MCF 10A (cell line): ENCODE measurements at regions not wholly inside any gene's neighbourhood (a gene's known extent, or its start where the extent isn't known, plus 50 kb on each side); places are given as distances from the start of the nearest gene placed in this dataset.
A peak's percentile ranks its signal among the peaks of the same experiment; 100 is the strongest.

Experiments used
- BruUV-seq: library from RNA; stranded (reverse); fragments of 400-500 nt; replicated peaks from 2 replicates; lab custom pipeline; 2021; lab: Mats Ljungman, UMichigan
- CTCF ChIA-PET: fragments of 300-600 bp; sonication (Branson Sonifier 250); formaldehyde crosslinking; extraction: SDS; loops from one replicate; lab custom pipeline; 2021; ENCODE audit warnings: antibody characterized with exemption, inconsistent platforms; lab: Yijun Ruan, JAX
- POLR2A ChIA-PET: fragments of 300-600, 350-650 bp; sonication (Branson Sonifier 250); formaldehyde crosslinking; extraction: SDS; loops from one replicate; lab custom pipeline; 2020; ENCODE audit warnings: antibody characterized with exemption, inconsistent platforms; lab: Yijun Ruan, JAX
- DNase-seq: peaks from one replicate; pipeline ENCODE4 v3.0.0-alpha.2; 2018; ENCODE audit not compliant: unreplicated experiment
- H3K27ac Mint-ChIP-seq: one replicate; pipeline ENCODE4 v1.8.0; 2022; ENCODE audit warnings: mild to moderate bottlenecking, low read depth, mixed read lengths; ENCODE audit not compliant: unreplicated experiment
- H3K27me3 Mint-ChIP-seq: one replicate; pipeline ENCODE4 v1.8.0; 2022; ENCODE audit warnings: mixed read lengths; ENCODE audit not compliant: insufficient read depth, unreplicated experiment
- H3K36me3 Mint-ChIP-seq: one replicate; pipeline ENCODE4 v1.8.0; 2022; ENCODE audit warnings: mild to moderate bottlenecking, moderate library complexity, mixed read lengths; ENCODE audit not compliant: insufficient read depth, unreplicated experiment
- H3K4me1 Mint-ChIP-seq: one replicate; pipeline ENCODE4 v1.8.0; 2022; ENCODE audit warnings: mixed read lengths; ENCODE audit not compliant: insufficient read depth, unreplicated experiment
- H3K4me3 Mint-ChIP-seq: one replicate; pipeline ENCODE4 v1.8.0; 2022; ENCODE audit warnings: mild to moderate bottlenecking, moderate library complexity, mixed read lengths; ENCODE audit not compliant: unreplicated experiment
- H3K9me3 Mint-ChIP-seq: one replicate; pipeline ENCODE4 v1.8.0; 2022; ENCODE audit warnings: mixed read lengths; ENCODE audit not compliant: unreplicated experiment
- CTCF ChIP-seq: fragments of 200-600 bp; IDR thresholded peaks from one replicate; pipeline ENCODE4 v1.8.0; 2022; ENCODE audit warnings: antibody characterized with exemption, mild to moderate bottlenecking; ENCODE audit not compliant: unreplicated experiment
- intact Hi-C: fragments of 100-400 bp; cut with micrococcal nuclease; formaldehyde crosslinking; loops from 2 replicates; pipeline ENCODE4 v1.14.1; 2022

DNA sequence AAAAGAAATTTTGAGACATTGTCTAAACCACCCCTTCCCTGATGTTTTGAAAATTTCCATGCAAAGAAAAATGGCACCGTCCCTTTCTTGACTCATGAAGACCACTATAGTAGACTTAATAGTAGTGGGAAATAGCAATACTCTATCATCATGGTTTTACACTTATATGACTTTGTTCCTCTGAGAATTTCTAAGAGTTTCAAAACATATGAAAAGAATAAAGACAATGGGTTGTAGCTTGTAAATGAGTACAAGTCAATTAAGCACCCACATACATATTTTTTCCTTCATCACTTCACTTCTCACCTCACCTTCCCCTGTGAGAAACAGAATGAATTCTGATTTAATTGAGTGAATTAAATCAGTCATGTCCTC is 151.7 kb downstream of the LYPLAL1 start:
- Mint-ChIP-seq H3K36me3 (no peaks in the 10 kb centered on the region), H3K9me3 (peaks cover 11% of the 10 kb centered on the region), H3K4me1 (peaks cover 16% of the 10 kb centered on the region), H3K27ac (no peak overlapping the region), H3K4me3 (no peak overlapping the region), H3K27me3 (peaks cover 100% of the 10 kb centered on the region)
- no peak for TF ChIP-seq CTCF
- no TSS peak for BruUV-seq
- ChIA-PET POLR2A (interaction anchor here (0.6 to 2.0 kb wide), 9 partner anchors 10 to 1029 kb away, joined by 3 to 12 read pairs (median 3); partner anchors contain the start of gene LYPLAL1), CTCF (interaction anchor here (0.6 to 2.8 kb wide), 3 partner anchors 61 to 1079 kb away, joined by 3 to 19 read pairs (median 5); no protein-coding TSS in a partner anchor)
- intact Hi-C loops: loop anchor here (5.0 to 10.0 kb wide), 2 partner anchors 238 to 981 kb away; partner anchors contain the start of gene TGFB2
- no peak for DNase-seq

DNA sequence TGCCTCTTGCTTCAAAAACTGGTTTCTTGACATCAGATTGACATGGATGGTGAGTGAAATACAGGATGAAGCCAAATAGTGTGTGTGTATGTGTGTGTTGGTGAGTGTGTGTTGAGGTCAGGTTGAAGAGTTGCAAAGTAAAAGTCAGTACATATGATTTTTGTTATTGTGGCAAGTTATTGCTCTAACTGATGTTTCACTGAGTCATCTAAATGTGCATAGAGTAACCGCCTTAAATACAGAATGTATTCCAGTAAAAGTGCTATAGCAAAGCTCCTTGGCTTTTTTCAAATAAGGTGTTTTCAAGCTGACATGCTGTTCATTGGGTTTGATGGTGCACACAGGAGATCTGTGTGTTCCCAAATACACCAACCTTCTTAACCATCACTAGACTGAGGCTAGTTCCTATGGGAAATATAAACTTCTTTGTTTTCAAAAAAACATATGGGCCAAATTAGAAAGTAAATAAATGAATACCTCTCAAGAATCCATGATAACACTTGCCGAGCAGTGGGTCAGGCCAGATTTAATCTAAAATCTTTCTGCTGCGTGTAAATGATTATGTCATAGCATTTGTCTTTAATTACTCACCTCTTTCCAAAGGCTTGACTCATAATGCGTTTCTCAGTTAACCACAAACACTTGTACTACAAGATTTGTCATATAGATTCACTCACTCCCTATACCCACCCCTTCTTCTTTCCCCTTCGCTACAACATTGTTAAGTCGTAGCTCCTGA is 151.1 kb downstream of the LYPLAL1 start:
- no peak overlapping the region for H3K27ac Mint-ChIP-seq
- POLR2A ChIA-PET: interaction anchor here (0.6 to 2.0 kb wide), 12 partner anchors 10 to 1029 kb away, joined by 3 to 12 read pairs (median 3); partner anchors contain the start of gene LYPLAL1
- H3K36me3 Mint-ChIP-seq: no peaks in the 10 kb centered on the region
- BruUV-seq: no TSS peak
- peaks cover 16% of the 10 kb centered on the region for H3K4me1 Mint-ChIP-seq
- no peak overlapping the region for H3K4me3 Mint-ChIP-seq
- intact Hi-C loops: loop anchor here (5.0 to 10.0 kb wide), 2 partner anchors 237 to 980 kb away; partner anchors contain the start of gene TGFB2
- CTCF ChIA-PET: interaction anchor here (0.6 to 2.8 kb wide), 4 partner anchors 57 to 1080 kb away, joined by 3 to 19 read pairs (median 4); no protein-coding TSS in a partner anchor
- peaks cover 100% of the 10 kb centered on the region for H3K27me3 Mint-ChIP-seq
- no peak for TF ChIP-seq CTCF
- DNase-seq: peak; percentile 97
- peaks cover 11% of the 10 kb centered on the region for H3K9me3 Mint-ChIP-seq

DNA sequence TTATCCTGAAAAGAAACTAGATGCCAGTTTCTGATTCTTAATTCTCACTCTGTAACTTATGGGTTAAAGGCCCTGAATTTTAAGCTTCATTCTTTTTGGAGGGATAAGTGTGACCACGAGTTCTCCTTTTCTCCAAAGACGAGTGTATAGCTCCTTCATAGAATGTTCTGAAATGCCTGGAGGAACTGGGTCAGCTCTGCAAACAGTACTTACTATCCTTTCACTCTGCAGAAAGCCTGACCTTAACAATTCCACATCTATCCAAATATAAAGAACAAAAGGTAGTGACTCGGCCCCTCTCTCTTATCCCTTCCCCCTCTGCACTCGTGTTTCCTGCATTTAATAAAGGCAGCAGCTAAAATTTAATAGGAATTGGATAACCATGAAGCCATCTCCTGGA is 150.5 kb downstream of the LYPLAL1 start:
- H3K36me3 Mint-ChIP-seq: no peaks in the 10 kb centered on the region
- TF ChIP-seq CTCF: no peak
- peaks cover 16% of the 10 kb centered on the region for H3K4me1 Mint-ChIP-seq
- H3K4me3 Mint-ChIP-seq: no peak overlapping the region
- H3K27me3 Mint-ChIP-seq: peaks cover 100% of the 10 kb centered on the region
- H3K27ac Mint-ChIP-seq: no peak overlapping the region
- ChIA-PET POLR2A (interaction anchor here (0.7 to 2.0 kb wide), 8 partner anchors 11 to 150 kb away, joined by 3 to 12 read pairs (median 4); partner anchors contain the start of gene LYPLAL1), CTCF (interaction anchor here (0.7 to 2.8 kb wide), 4 partner anchors 57 to 243 kb away, joined by 3 to 19 read pairs (median 3); no protein-coding TSS in a partner anchor)
- no peak for DNase-seq
- intact Hi-C loops: loop anchor here (10.0 kb wide), 1 partner anchor 979 kb away; the partner anchor contains the start of gene TGFB2
- BruUV-seq: no TSS peak
- H3K9me3 Mint-ChIP-seq: peaks cover 11% of the 10 kb centered on the region

DNA sequence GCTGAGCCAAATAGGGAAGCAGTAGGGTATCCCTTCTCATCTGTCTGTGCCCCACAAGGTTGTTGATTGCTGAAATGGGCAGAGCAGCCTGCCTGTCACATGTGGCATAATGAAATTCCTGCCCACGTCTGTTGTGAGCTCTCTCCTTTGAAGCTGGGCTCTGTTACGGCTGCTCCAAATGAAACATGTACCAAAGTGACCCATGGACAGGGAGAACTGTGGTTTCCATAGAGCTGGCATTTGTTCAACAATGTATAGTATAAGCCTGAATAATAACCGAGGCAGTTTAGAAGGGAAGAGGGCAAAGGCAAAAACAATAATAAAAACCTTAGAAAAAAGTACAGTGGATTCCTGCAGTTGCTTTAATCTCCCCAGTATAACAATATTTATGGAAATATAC is 149.7 kb downstream of the LYPLAL1 start:
- no TSS peak for BruUV-seq
- no peak overlapping the region for H3K27ac Mint-ChIP-seq
- peaks cover 16% of the 10 kb centered on the region for H3K4me1 Mint-ChIP-seq
- no peak overlapping the region for H3K4me3 Mint-ChIP-seq
- H3K27me3 Mint-ChIP-seq: peaks cover 100% of the 10 kb centered on the region
- no peaks in the 10 kb centered on the region for H3K36me3 Mint-ChIP-seq
- DNase-seq: peak; percentile 69
- ChIA-PET CTCF (interaction anchor here (1.2 to 2.8 kb wide), 2 partner anchors 63 to 244 kb away, joined by 3 to 19 read pairs; no protein-coding TSS in a partner anchor), POLR2A (interaction anchor here (1.2 to 2.0 kb wide), 5 partner anchors 18 to 149 kb away, joined by 3 to 12 read pairs (median 4); partner anchors contain the start of gene LYPLAL1)
- intact Hi-C loops: loop anchor here (10.0 kb wide), 1 partner anchor 979 kb away; the partner anchor contains the start of gene TGFB2
- no peak for TF ChIP-seq CTCF
- peaks cover 11% of the 10 kb centered on the region for H3K9me3 Mint-ChIP-seq
